GM19239 (cell line): ENCODE measurements at regions not wholly inside any gene's neighbourhood (a gene's known extent, or its start where the extent isn't known, plus 50 kb on each side); places are given as distances from the start of the nearest gene placed in this dataset.

Source experiments
- DNase-seq: peaks from one replicate; pipeline ENCODE4 v3.0.0; 2011; ENCODE audit warnings: low spot score; ENCODE audit not compliant: insufficient read length
- FAIRE-seq: peaks from 2 replicates; lab custom pipeline; 2011; peaks lifted over from hg19 to GRCh38; lab: Jason Lieb, UNC

GRCh38 chr13:74005320-74006157 is 128.7 kb downstream of the KLF12 start:
- FAIRE-seq, result no peak

GRCh38 chr13:74004109-74004508 is 130.1 kb downstream of the KLF12 start:
- no peak for FAIRE-seq
- DNase-seq, result no peak

More at GRCh38 chr13:74005320-74006157, 128.7 kb downstream of the KLF12 start:
- no peak for DNase-seq

GRCh38 chr13:74003374-74003773 is 130.8 kb downstream of the KLF12 start:
- DNase-seq, result no peak
- no peak for FAIRE-seq

- DNase-seq, result no peak
- FAIRE-seq, result no peak
Measured at GRCh38 chr13:74000876-74001275, 133.3 kb downstream of the KLF12 start.

GRCh38 chr13:73998631-73999030 is 135.6 kb downstream of the KLF12 start:
- DNase-seq, result no peak
- peak; percentile 14 for FAIRE-seq

GRCh38 chr13:73997964-73998363 is 136.2 kb downstream of the KLF12 start:
- no peak for FAIRE-seq

GRCh38 chr13:73996569-73996968 is 137.6 kb downstream of the KLF12 start:
- DNase-seq, result no peak
- no peak for FAIRE-seq

More at GRCh38 chr13:73997964-73998363, 136.2 kb downstream of the KLF12 start:
- DNase-seq, result no peak

GRCh38 chr13:73995736-73996135 is 138.5 kb downstream of the KLF12 start:
- FAIRE-seq (no peak), DNase-seq (no peak)

- FAIRE-seq (no peak), DNase-seq (no peak)
Measured at GRCh38 chr13:73993661-73994060, 140.5 kb downstream of the KLF12 start.

GRCh38 chr13:73991884-73992283 is 142.3 kb downstream of the KLF12 start:
- no peak for DNase-seq
- no peak for FAIRE-seq

GRCh38 chr13:73991384-73991783 is 142.8 kb downstream of the KLF12 start:
- DNase-seq (no peak), FAIRE-seq (peak; percentile 69)

GRCh38 chr13:73989244-73989843 is 144.9 kb downstream of the KLF12 start:
- FAIRE-seq (no peak), DNase-seq (no peak)

- FAIRE-seq (peak; percentile 4), DNase-seq (no peak)
Measured at GRCh38 chr13:73988461-73988860, 145.7 kb downstream of the KLF12 start.

- no peak for FAIRE-seq
- no peak for DNase-seq
Measured at GRCh38 chr13:73987618-73988017, 146.6 kb downstream of the KLF12 start.

- FAIRE-seq, result no peak
Measured at GRCh38 chr13:73985783-73986182, 148.4 kb downstream of the KLF12 start.

GRCh38 chr13:73984949-73985691 is 149.1 kb downstream of the KLF12 start:
- FAIRE-seq, result no peak

More at GRCh38 chr13:73985783-73986182, 148.4 kb downstream of the KLF12 start:
- no peak for DNase-seq

GRCh38 chr13:73984201-73984600 is 150.0 kb downstream of the KLF12 start:
- FAIRE-seq (no peak), DNase-seq (no peak)

More at GRCh38 chr13:73984949-73985691, 149.1 kb downstream of the KLF12 start:
- no peak for DNase-seq

GRCh38 chr13:73983109-73983508 is 151.1 kb downstream of the KLF12 start:
- FAIRE-seq (no peak), DNase-seq (no peak)

- FAIRE-seq (no peak), DNase-seq (no peak)
Measured at GRCh38 chr13:73981595-73981994, 152.6 kb downstream of the KLF12 start.

- FAIRE-seq, result no peak
- no peak for DNase-seq
Measured at GRCh38 chr13:73975767-73976166, 158.4 kb downstream of the KLF12 start.

GRCh38 chr13:73974051-73974450 is 160.2 kb downstream of the KLF12 start:
- no peak for FAIRE-seq
- no peak for DNase-seq
